Panc1 (cell line): ENCODE measurements at regions not wholly inside any gene's neighbourhood (a gene's known extent, or its start where the extent isn't known, plus 50 kb on each side); places are given as distances from the start of the nearest gene placed in this dataset.

Source experiments
- ATAC-seq: fragments of 200-7000 bp; cut with Tn5 transposase; 2 replicates; pipeline ENCODE4 v1.9.1; 2020; ENCODE audit warnings: mild to moderate bottlenecking, moderate library complexity
- BruUV-seq: library from RNA; stranded (reverse); fragments of 400-500 nt; replicated peaks from 2 replicates; lab custom pipeline; 2021; lab: Mats Ljungman, UMichigan
- CTCF ChIA-PET: fragments of 300-600 bp; sonication (Branson Sonifier 250); formaldehyde crosslinking; loops from one replicate; lab custom pipeline; 2022; ENCODE audit warnings: antibody characterized with exemption; lab: Charles Lee
- POLR2A ChIA-PET: fragments of 300-600 bp; sonication (Branson Sonifier 250); formaldehyde crosslinking; loops from one replicate; lab custom pipeline; 2022; ENCODE audit warnings: antibody characterized with exemption; lab: Charles Lee
- DNase-seq: peaks from one replicate; pipeline ENCODE4 v3.0.0-alpha.2; 2010; ENCODE audit warnings: low read depth, low spot score
- H3K27ac ChIP-seq: 2 replicates; pipeline ENCODE4 v1.5.1; 2011; ENCODE audit warnings: mild to moderate bottlenecking, low read length, inconsistent platforms
- H3K27me3 ChIP-seq: fragments of 200-500 bp; sonication (Bioruptor generic); 2 replicates; pipeline ENCODE4 v1.6.0; 2014; ENCODE audit warnings: low read length, inconsistent platforms; ENCODE audit not compliant: control insufficient read depth, insufficient read depth
- H3K36me3 ChIP-seq: fragments of 200-500 bp; sonication (Bioruptor generic); 2 replicates; pipeline ENCODE4 v1.5.1; 2014; ENCODE audit warnings: inconsistent platforms, mild to moderate bottlenecking, low read length, moderate library complexity; ENCODE audit not compliant: control insufficient read depth, insufficient read depth
- H3K4me1 ChIP-seq: 2 replicates; pipeline ENCODE4 v1.5.1; 2011; ENCODE audit warnings: inconsistent platforms, mild to moderate bottlenecking, low read length, moderate library complexity; ENCODE audit not compliant: control insufficient read depth, insufficient read depth
- H3K4me3 ChIP-seq, 2 experiments: 2 replicates each; pipeline ENCODE4 v1.5.1; 2011 to 2012; ENCODE audit warnings: low read depth in 2 of 2, low read length in 2 of 2, mild to moderate bottlenecking in 2 of 2, inconsistent platforms in 1 of 2, moderate library complexity in 1 of 2
- H3K9me3 ChIP-seq: fragments of 200-500 bp; sonication (Bioruptor generic); 2 replicates; pipeline ENCODE4 v1.5.1; 2014; ENCODE audit warnings: low read depth, mild to moderate bottlenecking, inconsistent platforms, low read length, moderate library complexity; ENCODE audit not compliant: control insufficient read depth, insufficient read depth
- CTCF ChIP-seq: fragments of 450-650 bp; IDR thresholded peaks from 2 replicates; pipeline ENCODE4 v1.5.1; 2017; ENCODE audit warnings: mild to moderate bottlenecking
- POLR2AphosphoS5 ChIP-seq: IDR thresholded peaks from 2 replicates; pipeline ENCODE4 v1.6.1; 2012; ENCODE audit warnings: mild to moderate bottlenecking, low read depth, low read length, moderate library complexity
- REST ChIP-seq, 2 experiments: IDR thresholded peaks; 2 replicates each; pipeline ENCODE4 v1.6.1; 2011 to 2012; ENCODE audit warnings: low read depth in 2 of 2, control low read depth in 1 of 2, low read length in 1 of 2, mild to moderate bottlenecking in 1 of 2, moderate library complexity in 1 of 2; ENCODE audit not compliant: insufficient read depth in 1 of 2
- SIN3A ChIP-seq: IDR thresholded peaks from 2 replicates; pipeline ENCODE4 v1.6.1; 2012; ENCODE audit warnings: low read depth, mild to moderate bottlenecking, low read length, moderate library complexity, borderline replicate concordance; ENCODE audit not compliant: insufficient read depth
- TCF7L2 ChIP-seq: IDR thresholded peaks from 2 replicates; pipeline ENCODE4 v1.6.1; 2011; ENCODE audit warnings: mild to moderate bottlenecking, low read depth, low read length, inconsistent platforms
- in situ Hi-C: cut with HindIII; loops from 2 replicates; pipeline ENCODE4 v1.10.0; 2016; ENCODE audit warnings: low sequenced_read_pairs, low pct_unique_long_range_greater_than_20kb
- intact Hi-C: fragments of 100-400 bp; cut with micrococcal nuclease; formaldehyde crosslinking; loops from one replicate; pipeline ENCODE4 v1.10.0; 2022; ENCODE audit not compliant: unreplicated experiment

- H3K4me3 ChIP-seq = no peak overlapping the region
- H3K4me1 ChIP-seq = no peaks in the 10 kb centered on the region
- ChIA-PET POLR2A (no interaction called here), CTCF (no interaction called here)
- TF ChIP-seq CTCF = no peak
- TF ChIP-seq SIN3A = no peak
- no peak for TF ChIP-seq REST (IDR thresholded peaks at IDR 0.05; ENCODE audit: insufficient read depth in 1 of 2, low read depth in 2 of 2, low read length in 1 of 2)
- no peak for TF ChIP-seq POLR2AphosphoS5
- no peak for TF ChIP-seq TCF7L2
- H3K27me3 ChIP-seq = no peaks in the 10 kb centered on the region
- DNase-seq (no peak), ATAC-seq (no peak)
- no peak overlapping the region for H3K27ac ChIP-seq
- H3K36me3 ChIP-seq = no peaks in the 10 kb centered on the region
- no peaks in the 10 kb centered on the region for H3K9me3 ChIP-seq
- no TSS peak for BruUV-seq
- intact Hi-C loops = no loop called here
- in situ Hi-C loops = no loop called here
Observed at GRCh38 chr4:11153171-11153750, 275.4 kb downstream of the HS3ST1 start.

GRCh38 chr4:11152684-11153083 is 276.0 kb downstream of the HS3ST1 start:
- Histone ChIP-seq H3K9me3 (no peaks in the 10 kb centered on the region), H3K4me3 (no peak overlapping the region), H3K4me1 (no peaks in the 10 kb centered on the region), H3K27me3 (no peaks in the 10 kb centered on the region), H3K36me3 (no peaks in the 10 kb centered on the region), H3K27ac (no peak overlapping the region)
- in situ Hi-C loops = no loop called here
- intact Hi-C loops = no loop called here
- ATAC-seq (no peak), DNase-seq (no peak)
- no peak for TF ChIP-seq SIN3A
- TF ChIP-seq TCF7L2 = no peak
- TF ChIP-seq REST (IDR thresholded peaks at IDR 0.05; ENCODE audit: insufficient read depth in 1 of 2, low read depth in 2 of 2, low read length in 1 of 2) = no peak
- TF ChIP-seq POLR2AphosphoS5 = no peak
- no peak for TF ChIP-seq CTCF
- CTCF ChIA-PET = no interaction called here
- no TSS peak for BruUV-seq
- POLR2A ChIA-PET = no interaction called here
